HUES6 (cell line): ENCODE measurements at regions not wholly inside any gene's neighbourhood (a gene's known extent, or its start where the extent isn't known, plus 50 kb on each side); places are given as distances from the start of the nearest gene placed in this dataset.

Experiments used
- H3K27ac ChIP-seq: 2 replicates; pipeline ENCODE4 v1.7.0; 2013; ENCODE audit warnings: low read depth, mild to moderate bottlenecking, low read length, inconsistent platforms
- H3K27me3 ChIP-seq: 2 replicates; pipeline ENCODE4 v1.6.1; 2013; ENCODE audit warnings: low read length; ENCODE audit not compliant: control insufficient read depth, insufficient read depth
- H3K36me3 ChIP-seq: 2 replicates; pipeline ENCODE4 v1.6.1; 2013; ENCODE audit warnings: low read length; ENCODE audit not compliant: control insufficient read depth, insufficient read depth
- H3K4me1 ChIP-seq: 2 replicates; pipeline ENCODE4 v1.6.1; 2013; ENCODE audit warnings: low read length; ENCODE audit not compliant: control insufficient read depth, insufficient read depth
- H3K4me3 ChIP-seq: 2 replicates; pipeline ENCODE4 v1.5.1; 2013; ENCODE audit warnings: low read depth, low read length
- H3K9ac ChIP-seq: one replicate; pipeline ENCODE4 v1.6.1; 2013; ENCODE audit warnings: mild to moderate bottlenecking, low read length
- H3K9me3 ChIP-seq: 2 replicates; pipeline ENCODE4 v1.6.1; 2013; ENCODE audit warnings: low read depth, low read length; ENCODE audit not compliant: control insufficient read depth, insufficient read depth

DNA sequence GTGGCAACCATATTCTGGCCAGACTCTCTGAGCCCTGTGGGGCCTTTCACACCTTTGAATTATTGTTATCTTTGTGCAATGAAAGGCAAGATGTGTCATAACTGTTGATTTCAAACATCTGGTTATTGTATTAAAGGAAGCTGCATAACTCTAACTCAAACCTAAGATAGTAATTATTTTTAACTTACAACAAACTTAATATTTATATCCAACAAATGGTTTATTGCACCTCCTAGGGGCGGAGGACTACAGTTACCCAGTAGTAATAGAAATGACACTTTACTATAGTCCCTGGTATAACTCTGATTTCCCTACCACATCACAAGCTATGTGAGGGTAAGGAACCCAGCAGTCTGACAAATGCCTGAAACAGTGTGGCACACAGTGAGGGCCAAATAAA is 363.9 kb upstream of the SUCLG2 start:
- Histone ChIP-seq H3K27me3 (no peaks in the 10 kb centered on the region), H3K9ac (no peak overlapping the region), H3K9me3 (no peaks in the 10 kb centered on the region), H3K4me1 (no peaks in the 10 kb centered on the region), H3K4me3 (no peak overlapping the region), H3K36me3 (no peaks in the 10 kb centered on the region), H3K27ac (no peak overlapping the region)

DNA sequence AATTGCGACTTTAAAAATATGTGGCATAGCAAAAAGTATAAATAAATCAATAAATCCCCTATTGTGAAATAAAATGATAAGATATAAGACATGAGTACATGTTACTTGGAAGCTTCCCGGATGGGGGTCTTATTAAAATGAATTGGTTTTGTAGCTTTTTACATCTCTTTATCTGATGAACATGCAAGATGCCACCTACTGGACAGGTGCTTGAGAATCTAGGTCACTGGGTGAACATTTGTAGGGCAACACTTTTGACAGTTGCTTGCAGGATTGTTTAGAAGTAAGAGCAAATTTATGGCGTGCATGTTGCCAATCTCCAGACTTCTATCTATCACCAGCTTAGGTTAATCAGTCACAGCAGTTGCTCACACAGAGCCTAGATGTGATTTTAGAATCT is 362.7 kb upstream of the SUCLG2 start:
- Histone ChIP-seq H3K27ac (no peak overlapping the region), H3K4me3 (no peak overlapping the region)

DNA sequence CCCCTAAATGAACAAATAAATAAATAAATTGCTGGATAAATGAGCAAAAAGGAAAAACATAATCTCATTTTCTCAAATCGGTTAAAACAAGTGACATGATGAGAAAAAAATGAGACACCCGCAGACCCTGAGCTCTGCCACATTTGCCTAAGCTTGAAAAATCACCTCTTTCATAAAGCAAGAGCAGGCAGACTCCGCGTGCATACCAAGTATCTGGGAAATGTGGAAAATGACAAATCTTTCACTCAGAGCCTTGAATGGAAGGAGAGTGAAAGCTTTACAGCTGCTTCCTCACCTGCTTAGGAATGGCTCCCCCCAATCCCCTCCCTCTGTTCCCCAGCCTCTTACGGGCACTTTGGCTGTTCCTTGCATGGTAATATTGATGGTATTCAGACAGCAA is 355.5 kb upstream of the SUCLG2 start:
- no peaks in the 10 kb centered on the region for H3K9me3 ChIP-seq
- H3K36me3 ChIP-seq, result no peaks in the 10 kb centered on the region
- H3K9ac ChIP-seq, result no peak overlapping the region
- H3K4me3 ChIP-seq, result no peak overlapping the region
- peaks cover 44% of the 10 kb centered on the region for H3K27me3 ChIP-seq
- peaks cover 9% of the 10 kb centered on the region; the same call in 1 of the 2 replicates for H3K4me1 ChIP-seq
- H3K27ac ChIP-seq, result no peak overlapping the region

More for the DNA sequence above, 362.7 kb upstream of the SUCLG2 start:
- H3K27me3 ChIP-seq, result no peaks in the 10 kb centered on the region
- H3K36me3 ChIP-seq, result no peaks in the 10 kb centered on the region
- H3K9me3 ChIP-seq, result no peaks in the 10 kb centered on the region
- H3K4me1 ChIP-seq, result no peaks in the 10 kb centered on the region
- no peak overlapping the region for H3K9ac ChIP-seq

DNA sequence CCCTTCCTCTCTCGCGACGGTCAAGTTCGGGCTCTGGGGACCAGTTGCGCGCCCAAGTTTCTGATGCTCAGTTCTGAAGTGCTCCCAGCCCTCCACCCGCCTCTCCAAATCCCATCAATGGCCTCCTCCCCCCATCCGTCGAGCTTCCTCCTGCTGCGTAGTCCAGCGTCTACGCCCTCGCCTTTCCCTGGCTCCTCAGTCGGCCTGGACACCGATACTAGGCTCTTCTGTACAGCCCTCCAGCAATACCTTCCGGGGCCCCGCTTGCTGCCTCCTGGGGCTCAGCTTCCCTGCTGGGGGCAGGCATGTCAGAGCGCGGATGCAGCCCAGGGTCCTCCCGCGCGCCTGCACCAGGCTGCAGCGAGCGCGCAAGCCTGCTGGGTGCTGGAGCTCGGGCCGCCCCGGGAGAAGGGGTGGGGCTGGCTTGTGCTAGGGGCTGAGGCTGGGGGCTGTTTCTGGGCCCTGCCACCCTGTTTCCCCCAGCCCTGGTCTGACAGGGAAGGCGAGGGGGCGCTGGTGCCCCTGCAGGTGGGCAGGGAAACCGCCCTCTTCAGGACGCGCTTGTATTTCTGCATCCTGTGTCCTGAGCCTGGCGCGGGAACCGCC is 353.3 kb upstream of the SUCLG2 start:
- Histone ChIP-seq H3K27ac (no peak overlapping the region), H3K4me3 (peak overlapping the region; percentile 91), H3K36me3 (no peaks in the 10 kb centered on the region), H3K9ac (peak overlapping the region; percentile 32), H3K4me1 (peaks cover 12% of the 10 kb centered on the region; the same call in 1 of the 2 replicates), H3K9me3 (no peaks in the 10 kb centered on the region), H3K27me3 (peaks cover 47% of the 10 kb centered on the region)

DNA sequence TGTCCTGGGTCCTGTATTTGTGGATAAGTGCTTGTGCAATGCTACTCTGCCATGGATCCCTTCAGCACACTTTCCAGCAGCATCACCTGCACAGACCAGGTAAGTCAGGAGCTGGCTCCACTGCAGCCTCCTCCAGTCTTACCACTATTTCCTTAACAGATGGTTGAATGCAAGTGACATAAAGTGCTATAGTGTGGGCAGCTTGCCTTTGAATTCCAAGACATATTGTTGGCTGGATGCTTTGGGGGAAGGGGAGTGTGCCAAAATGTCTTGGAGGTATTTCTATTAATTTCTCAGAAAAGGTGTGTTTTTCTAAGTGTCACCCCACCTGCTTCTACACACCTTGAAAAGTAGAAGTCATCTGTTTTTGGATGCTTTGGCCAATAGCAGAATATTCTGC is 352.2 kb upstream of the SUCLG2 start:
- H3K36me3 ChIP-seq, result no peaks in the 10 kb centered on the region
- H3K4me1 ChIP-seq, result peaks cover 12% of the 10 kb centered on the region; the same call in 1 of the 2 replicates
- H3K27me3 ChIP-seq, result peaks cover 47% of the 10 kb centered on the region
- H3K27ac ChIP-seq, result no peak overlapping the region
- no peak overlapping the region for H3K9ac ChIP-seq
- no peak overlapping the region for H3K4me3 ChIP-seq
- peaks cover 3% of the 10 kb centered on the region; the same call in 1 of the 2 replicates for H3K9me3 ChIP-seq

DNA sequence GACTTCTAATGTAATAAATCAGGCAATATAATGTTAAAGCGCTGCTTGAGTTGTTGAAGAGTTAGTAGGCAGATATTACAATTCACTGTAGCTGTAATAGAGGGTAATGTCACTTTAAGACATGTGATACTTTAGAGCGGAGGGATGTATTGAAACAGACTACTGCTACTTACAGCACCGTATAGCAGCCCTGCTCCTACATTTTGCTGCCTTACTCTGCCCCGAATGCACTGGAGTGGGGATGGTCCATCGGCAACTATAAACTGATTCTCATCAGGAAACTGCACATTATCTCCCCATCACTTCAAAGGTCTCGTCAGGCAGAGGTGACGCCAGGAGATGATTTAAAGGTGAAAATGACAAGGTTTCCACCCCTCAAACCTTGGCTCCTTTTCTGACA is 349.7 kb upstream of the SUCLG2 start:
- peaks cover 43% of the 10 kb centered on the region for H3K27me3 ChIP-seq
- H3K27ac ChIP-seq, result no peak overlapping the region
- no peaks in the 10 kb centered on the region for H3K36me3 ChIP-seq
- no peak overlapping the region for H3K9ac ChIP-seq
- H3K4me3 ChIP-seq, result no peak overlapping the region
- peaks cover 12% of the 10 kb centered on the region; the same call in 1 of the 2 replicates for H3K4me1 ChIP-seq
- H3K9me3 ChIP-seq, result peaks cover 3% of the 10 kb centered on the region; the same call in 1 of the 2 replicates

DNA sequence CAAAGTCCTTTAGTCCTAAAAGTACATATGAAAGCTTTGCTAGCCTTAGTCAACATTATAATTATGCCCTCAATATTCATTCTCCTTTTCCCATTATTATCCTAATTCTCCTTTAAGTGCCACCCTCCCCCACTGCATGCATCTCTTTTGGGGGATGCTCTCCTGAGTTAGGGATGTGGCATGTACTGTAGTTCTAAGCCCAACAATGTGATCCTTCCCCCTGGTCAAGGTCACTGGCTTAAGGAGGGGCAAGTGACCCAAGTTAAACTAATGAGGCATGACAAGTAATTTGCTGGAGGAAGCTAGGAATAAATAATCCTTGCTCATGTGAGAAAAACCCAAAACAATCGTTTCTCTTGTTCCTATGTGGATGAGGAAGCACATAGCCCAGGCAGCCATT is 343.9 kb upstream of the SUCLG2 start:
- H3K36me3 ChIP-seq, result no peaks in the 10 kb centered on the region
- no peak overlapping the region for H3K4me3 ChIP-seq
- H3K4me1 ChIP-seq, result peaks cover 8% of the 10 kb centered on the region
- H3K9ac ChIP-seq, result no peak overlapping the region
- H3K27me3 ChIP-seq, result no peaks in the 10 kb centered on the region; the same call in 1 of the 2 replicates
- peaks cover 3% of the 10 kb centered on the region; the same call in 1 of the 2 replicates for H3K9me3 ChIP-seq
- H3K27ac ChIP-seq, result no peak overlapping the region

DNA sequence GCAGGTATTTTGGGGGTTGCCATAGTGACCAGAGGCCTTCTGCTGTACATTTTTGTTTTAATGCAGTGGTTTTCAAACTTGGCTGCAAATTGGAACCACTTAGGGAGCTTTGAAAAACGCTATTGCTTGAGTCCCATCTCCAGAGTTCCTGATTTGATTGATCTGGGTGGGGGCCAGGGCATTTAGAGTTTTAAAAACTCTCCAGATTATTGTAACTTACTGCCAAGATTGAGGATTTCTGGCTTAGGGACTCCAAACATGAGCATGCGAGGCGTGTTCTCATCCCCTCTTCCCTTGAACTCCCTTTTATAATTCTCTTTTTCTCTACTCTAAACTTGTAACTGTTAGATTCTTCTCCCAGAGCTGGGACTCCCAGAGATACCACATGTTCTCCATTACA is 340.8 kb upstream of the SUCLG2 start:
- Histone ChIP-seq H3K9me3 (no peaks in the 10 kb centered on the region), H3K36me3 (no peaks in the 10 kb centered on the region), H3K4me3 (no peak overlapping the region), H3K4me1 (peaks cover 8% of the 10 kb centered on the region), H3K9ac (no peak overlapping the region), H3K27me3 (no peaks in the 10 kb centered on the region; the same call in 1 of the 2 replicates), H3K27ac (no peak overlapping the region)

DNA sequence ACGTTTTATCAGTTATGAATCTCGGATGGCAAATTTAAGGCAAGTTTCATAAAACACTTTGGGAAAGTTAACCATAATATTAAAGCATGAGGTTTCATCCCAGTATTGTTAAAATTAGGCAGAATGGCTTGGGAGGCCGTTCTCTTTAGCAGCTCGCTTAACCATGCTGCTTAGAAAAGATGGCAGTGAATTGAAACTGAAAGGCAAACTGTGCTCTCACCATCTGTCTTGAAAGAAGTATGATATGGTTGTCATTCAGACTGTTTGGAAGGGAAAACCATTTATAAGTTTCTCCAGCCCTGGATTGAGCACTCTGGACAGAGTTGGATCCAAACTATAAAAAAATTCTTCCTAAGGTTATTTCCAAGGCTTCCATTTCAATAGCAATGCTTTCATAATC is 332.3 kb upstream of the SUCLG2 start:
- Histone ChIP-seq H3K27me3 (no peaks in the 10 kb centered on the region), H3K4me3 (no peak overlapping the region), H3K9me3 (no peaks in the 10 kb centered on the region), H3K9ac (no peak overlapping the region), H3K36me3 (no peaks in the 10 kb centered on the region), H3K4me1 (no peaks in the 10 kb centered on the region), H3K27ac (no peak overlapping the region)

DNA sequence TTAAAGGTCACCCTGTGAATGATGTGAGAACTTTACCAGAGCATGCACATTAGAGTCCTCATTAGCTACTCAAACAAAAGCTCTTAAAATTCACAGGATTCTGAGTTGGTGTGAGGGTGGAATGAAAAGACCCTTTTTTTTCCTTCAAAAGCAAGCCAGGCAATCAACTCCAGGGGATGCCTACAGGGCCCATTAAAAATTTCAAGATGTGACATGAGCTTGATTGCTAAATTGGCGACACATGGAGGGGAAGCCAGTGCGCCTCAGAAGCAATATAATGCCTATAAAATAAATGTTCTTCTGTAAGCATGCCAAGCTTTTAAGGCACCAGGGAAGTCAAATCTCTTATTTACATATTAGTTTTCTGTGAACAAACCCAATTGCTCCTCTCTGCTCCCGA is 328.8 kb upstream of the SUCLG2 start:
- no peaks in the 10 kb centered on the region for H3K36me3 ChIP-seq
- H3K9ac ChIP-seq, result no peak overlapping the region
- no peaks in the 10 kb centered on the region for H3K27me3 ChIP-seq
- H3K27ac ChIP-seq, result no peak overlapping the region
- H3K4me1 ChIP-seq, result no peaks in the 10 kb centered on the region; the same call in 1 of the 2 replicates
- no peak overlapping the region for H3K4me3 ChIP-seq
- no peaks in the 10 kb centered on the region for H3K9me3 ChIP-seq

DNA sequence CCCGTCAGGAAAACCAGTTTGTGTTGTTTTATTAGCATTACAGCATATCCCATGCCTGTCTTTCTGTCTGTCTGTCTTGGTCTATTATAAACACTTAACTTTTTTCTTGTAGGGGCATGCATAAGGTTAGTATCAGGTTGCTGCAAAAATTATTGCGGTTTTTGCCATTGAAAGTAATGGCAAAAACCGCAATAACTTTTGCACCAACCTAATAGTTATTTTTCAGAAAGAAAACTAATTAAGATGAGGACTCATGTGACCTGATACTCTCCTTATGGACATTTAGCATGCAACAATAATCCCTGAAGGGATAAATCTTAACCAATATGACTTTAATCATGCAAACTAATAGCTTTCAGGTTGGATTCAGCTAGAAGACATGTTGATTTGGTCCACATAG is 326.7 kb upstream of the SUCLG2 start:
- Histone ChIP-seq H3K27ac (no peak overlapping the region), H3K4me1 (no peaks in the 10 kb centered on the region; the same call in 1 of the 2 replicates), H3K9me3 (no peaks in the 10 kb centered on the region), H3K36me3 (no peaks in the 10 kb centered on the region), H3K9ac (no peak overlapping the region), H3K27me3 (no peaks in the 10 kb centered on the region), H3K4me3 (no peak overlapping the region)
